ENCODE measurements at regions not wholly inside any gene's neighbourhood (a gene's known extent, or its start where the extent isn't known, plus 50 kb on each side); places are given as distances from the start of the nearest gene placed in this dataset.
"Not testable (repeated sequence)": the region's sequence is repeated elsewhere in the genome, so short reads cannot be mapped to it uniquely, and the experiment has no call there.

- WGBS (ENCODE audit: extremely low coverage, insufficient coverage, low lambda C conversion rate) = no CpG with 5 or more reads among the region's 5 CpGs
- H3K27me3 ChIP-seq (ENCODE audit: insufficient read depth, low read length, poor library complexity); DNase-seq; H2BK5ac ChIP-seq (ENCODE audit: low read length); H3K36me3 ChIP-seq (ENCODE audit: control insufficient read depth, insufficient read depth, low read length); H3K56ac ChIP-seq (ENCODE audit: low read length); H4K5ac ChIP-seq (ENCODE audit: low read length); H3K27ac ChIP-seq (ENCODE audit: low read depth, low read length); H2BK15ac ChIP-seq (replicated peaks; ENCODE audit: low read depth); H3K23ac ChIP-seq (ENCODE audit: low read length); H3K4ac ChIP-seq (ENCODE audit: low read depth, low read length); H2AK5ac ChIP-seq (ENCODE audit: low read length); H3K4me1 ChIP-seq (ENCODE audit: control insufficient read depth, low read depth, low read length); H3K18ac ChIP-seq (ENCODE audit: low read length); H4K8ac ChIP-seq (ENCODE audit: low read depth, low read length); H3K79me2 ChIP-seq (ENCODE audit: control insufficient read depth, insufficient read depth, low read length); H2BK120ac ChIP-seq (ENCODE audit: low read depth, low read length); H3K9ac ChIP-seq (ENCODE audit: low read length); H3K4me2 ChIP-seq (ENCODE audit: low read length); H3K79me1 ChIP-seq (ENCODE audit: low read length); H3K4me3 ChIP-seq (ENCODE audit: low read length): not testable (repeated sequence)
Measured at GRCh38 chr1:90811444-90811950, 94.4 kb upstream of the BARHL2 start.

- DNase-seq = no peak
- H3K27ac ChIP-seq (ENCODE audit: low read depth, low read length) = no peak overlapping the region
- no peaks in the 10 kb centered on the region for H3K4me1 ChIP-seq (ENCODE audit: control insufficient read depth, low read depth, low read length)
- H3K23ac ChIP-seq (ENCODE audit: low read length) = no peak overlapping the region
- no peak overlapping the region for H3K4me2 ChIP-seq (ENCODE audit: low read length)
- no peak overlapping the region for H3K4me3 ChIP-seq (ENCODE audit: low read length)
- H4K5ac ChIP-seq (ENCODE audit: low read length) = no peak overlapping the region
- no peak overlapping the region for H4K8ac ChIP-seq (ENCODE audit: low read depth, low read length)
- H2BK5ac ChIP-seq (ENCODE audit: low read length) = no peak overlapping the region
- no peak overlapping the region for H3K4ac ChIP-seq (ENCODE audit: low read depth, low read length)
- H3K9ac ChIP-seq (ENCODE audit: low read length) = no peak overlapping the region
- H3K18ac ChIP-seq (ENCODE audit: low read length) = no peak overlapping the region
- no peak overlapping the region for H2BK15ac ChIP-seq (replicated peaks; ENCODE audit: low read depth)
- H3K27me3 ChIP-seq (ENCODE audit: insufficient read depth, low read length, poor library complexity) = no peaks in the 10 kb centered on the region
- no peaks in the 10 kb centered on the region for H3K36me3 ChIP-seq (ENCODE audit: control insufficient read depth, insufficient read depth, low read length)
- whole genome bisulfite sequencing (ENCODE audit: extremely low coverage, insufficient coverage, low lambda C conversion rate) = no CpG with 5 or more reads among the region's 6 CpGs
- no peak overlapping the region for H2AK5ac ChIP-seq (ENCODE audit: low read length)
- H3K56ac ChIP-seq (ENCODE audit: low read length) = no peak overlapping the region
- H3K79me1 ChIP-seq (ENCODE audit: low read length) = no peaks in the 10 kb centered on the region
- H2BK120ac ChIP-seq (ENCODE audit: low read depth, low read length) = no peak overlapping the region
- no peaks in the 10 kb centered on the region for H3K79me2 ChIP-seq (ENCODE audit: control insufficient read depth, insufficient read depth, low read length)
Measured at GRCh38 chr1:90810681-90811080, 93.6 kb upstream of the BARHL2 start.

GRCh38 chr1:90809996-90810395 lies 92.9 kb upstream of the BARHL2 start:
- H4K5ac ChIP-seq (ENCODE audit: low read length) = no peak overlapping the region
- no peak overlapping the region for H2AK5ac ChIP-seq (ENCODE audit: low read length)
- no peaks in the 10 kb centered on the region for H3K79me1 ChIP-seq (ENCODE audit: low read length)
- no peak overlapping the region for H3K23ac ChIP-seq (ENCODE audit: low read length)
- H2BK5ac ChIP-seq (ENCODE audit: low read length) = no peak overlapping the region
- no peak for DNase-seq
- H3K4ac ChIP-seq (ENCODE audit: low read depth, low read length) = no peak overlapping the region
- H3K27ac ChIP-seq (ENCODE audit: low read depth, low read length) = no peak overlapping the region
- no peaks in the 10 kb centered on the region for H3K27me3 ChIP-seq (ENCODE audit: insufficient read depth, low read length, poor library complexity)
- no peak overlapping the region for H2BK15ac ChIP-seq (replicated peaks; ENCODE audit: low read depth)
- no peak overlapping the region for H3K9ac ChIP-seq (ENCODE audit: low read length)
- H3K4me2 ChIP-seq (ENCODE audit: low read length) = no peak overlapping the region
- no peak overlapping the region for H2BK120ac ChIP-seq (ENCODE audit: low read depth, low read length)
- H4K8ac ChIP-seq (ENCODE audit: low read depth, low read length) = no peak overlapping the region
- H3K36me3 ChIP-seq (ENCODE audit: control insufficient read depth, insufficient read depth, low read length) = no peaks in the 10 kb centered on the region
- H3K79me2 ChIP-seq (ENCODE audit: control insufficient read depth, insufficient read depth, low read length) = no peaks in the 10 kb centered on the region
- H3K4me3 ChIP-seq (ENCODE audit: low read length) = no peak overlapping the region
- H3K18ac ChIP-seq (ENCODE audit: low read length) = no peak overlapping the region
- no peaks in the 10 kb centered on the region for H3K4me1 ChIP-seq (ENCODE audit: control insufficient read depth, low read depth, low read length)
- WGBS (ENCODE audit: extremely low coverage, insufficient coverage, low lambda C conversion rate) = no CpG with 5 or more reads among the region's 3 CpGs
- H3K56ac ChIP-seq (ENCODE audit: low read length) = no peak overlapping the region

GRCh38 chr1:90809093-90809492 lies 92.0 kb upstream of the BARHL2 start:
- H3K56ac ChIP-seq (ENCODE audit: low read length) = no peak overlapping the region
- H3K27me3 ChIP-seq (ENCODE audit: insufficient read depth, low read length, poor library complexity) = no peaks in the 10 kb centered on the region
- no peak overlapping the region for H3K4me3 ChIP-seq (ENCODE audit: low read length)
- H3K79me1 ChIP-seq (ENCODE audit: low read length) = no peaks in the 10 kb centered on the region
- H2AK5ac ChIP-seq (ENCODE audit: low read length) = no peak overlapping the region
- H4K8ac ChIP-seq (ENCODE audit: low read depth, low read length) = no peak overlapping the region
- no peak overlapping the region for H4K5ac ChIP-seq (ENCODE audit: low read length)
- no peak overlapping the region for H3K18ac ChIP-seq (ENCODE audit: low read length)
- no peak overlapping the region for H3K4me2 ChIP-seq (ENCODE audit: low read length)
- WGBS (ENCODE audit: extremely low coverage, insufficient coverage, low lambda C conversion rate) = no CpG with 5 or more reads among the region's 3 CpGs
- no peak overlapping the region for H3K27ac ChIP-seq (ENCODE audit: low read depth, low read length)
- H3K23ac ChIP-seq (ENCODE audit: low read length) = no peak overlapping the region
- H2BK120ac ChIP-seq (ENCODE audit: low read depth, low read length) = no peak overlapping the region
- H3K79me2 ChIP-seq (ENCODE audit: control insufficient read depth, insufficient read depth, low read length) = no peaks in the 10 kb centered on the region
- DNase-seq = no peak
- H3K9ac ChIP-seq (ENCODE audit: low read length) = no peak overlapping the region
- H2BK15ac ChIP-seq (replicated peaks; ENCODE audit: low read depth) = no peak overlapping the region
- H3K36me3 ChIP-seq (ENCODE audit: control insufficient read depth, insufficient read depth, low read length) = no peaks in the 10 kb centered on the region
- no peak overlapping the region for H2BK5ac ChIP-seq (ENCODE audit: low read length)
- H3K4me1 ChIP-seq (ENCODE audit: control insufficient read depth, low read depth, low read length) = no peaks in the 10 kb centered on the region
- H3K4ac ChIP-seq (ENCODE audit: low read depth, low read length) = no peak overlapping the region

GRCh38 chr1:90807329-90807728 lies 90.2 kb upstream of the BARHL2 start:
- Histone ChIP-seq H3K4me2 (ENCODE audit: low read length) (no peak overlapping the region), H3K79me1 (ENCODE audit: low read length) (no peaks in the 10 kb centered on the region), H4K8ac (ENCODE audit: low read depth, low read length) (no peak overlapping the region), H3K18ac (ENCODE audit: low read length) (no peak overlapping the region), H3K36me3 (ENCODE audit: control insufficient read depth, insufficient read depth, low read length) (no peaks in the 10 kb centered on the region), H3K4me3 (ENCODE audit: low read length) (no peak overlapping the region), H3K79me2 (ENCODE audit: control insufficient read depth, insufficient read depth, low read length) (no peaks in the 10 kb centered on the region), H2BK15ac (replicated peaks; ENCODE audit: low read depth) (no peak overlapping the region), H2BK5ac (ENCODE audit: low read length) (no peak overlapping the region), H3K56ac (ENCODE audit: low read length) (no peak overlapping the region), H3K27ac (ENCODE audit: low read depth, low read length) (no peak overlapping the region), H2AK5ac (ENCODE audit: low read length) (no peak overlapping the region), H4K5ac (ENCODE audit: low read length) (no peak overlapping the region), H2BK120ac (ENCODE audit: low read depth, low read length) (no peak overlapping the region), H3K4me1 (ENCODE audit: control insufficient read depth, low read depth, low read length) (no peaks in the 10 kb centered on the region), H3K4ac (ENCODE audit: low read depth, low read length) (no peak overlapping the region), H3K9ac (ENCODE audit: low read length) (no peak overlapping the region), H3K27me3 (ENCODE audit: insufficient read depth, low read length, poor library complexity) (no peaks in the 10 kb centered on the region), H3K23ac (ENCODE audit: low read length) (no peak overlapping the region)
- DNase-seq = no peak

GRCh38 chr1:90802622-90803021 lies 85.5 kb upstream of the BARHL2 start:
- Histone ChIP-seq H3K27me3 (ENCODE audit: insufficient read depth, low read length, poor library complexity) (no peaks in the 10 kb centered on the region), H2AK5ac (ENCODE audit: low read length) (no peak overlapping the region), H3K79me1 (ENCODE audit: low read length) (no peaks in the 10 kb centered on the region), H2BK5ac (ENCODE audit: low read length) (no peak overlapping the region), H3K23ac (ENCODE audit: low read length) (no peak overlapping the region), H3K4ac (ENCODE audit: low read depth, low read length) (no peak overlapping the region), H3K4me3 (ENCODE audit: low read length) (no peak overlapping the region), H2BK15ac (replicated peaks; ENCODE audit: low read depth) (no peak overlapping the region), H3K4me2 (ENCODE audit: low read length) (no peak overlapping the region), H3K9ac (ENCODE audit: low read length) (no peak overlapping the region), H3K27ac (ENCODE audit: low read depth, low read length) (no peak overlapping the region), H3K4me1 (ENCODE audit: control insufficient read depth, low read depth, low read length) (peaks cover 1% of the 10 kb centered on the region), H3K36me3 (ENCODE audit: control insufficient read depth, insufficient read depth, low read length) (no peaks in the 10 kb centered on the region), H3K56ac (ENCODE audit: low read length) (no peak overlapping the region), H4K5ac (ENCODE audit: low read length) (no peak overlapping the region), H2BK120ac (ENCODE audit: low read depth, low read length) (no peak overlapping the region), H3K18ac (ENCODE audit: low read length) (no peak overlapping the region), H3K79me2 (ENCODE audit: control insufficient read depth, insufficient read depth, low read length) (no peaks in the 10 kb centered on the region), H4K8ac (ENCODE audit: low read depth, low read length) (no peak overlapping the region)
- DNase-seq = no peak
- WGBS (ENCODE audit: extremely low coverage, insufficient coverage, low lambda C conversion rate) = no CpG with 5 or more reads among the region's 1 CpG

Data from mesendoderm (in vitro differentiated cells).